Colonic mucosa (tissue), 4 donors: ENCODE measurements at regions not wholly inside any gene's neighbourhood (a gene's known extent, or its start where the extent isn't known, plus 50 kb on each side); places are given as distances from the start of the nearest gene placed in this dataset.

ENCODE experiments used
- DNase-seq: peaks from one replicate; pipeline ENCODE4 v3.0.0-alpha.2; 2020
- H3K27ac ChIP-seq: fragments of 200-600 bp; one replicate; pipeline ENCODE4 v1.8.0; 2021
- H3K27me3 ChIP-seq: fragments of 200-600 bp; one replicate; pipeline ENCODE4 v1.8.0; 2021
- H3K36me3 ChIP-seq: fragments of 200-600 bp; one replicate; pipeline ENCODE4 v1.8.0; 2021
- H3K4me1 ChIP-seq: fragments of 200-600 bp; one replicate; pipeline ENCODE4 v1.8.0; 2021; ENCODE audit warnings: mild to moderate bottlenecking
- H3K4me3 ChIP-seq: fragments of 200-600 bp; one replicate; pipeline ENCODE4 v1.8.0; 2021
- H3K9ac ChIP-seq, 2 donors: one replicate each; pipeline ENCODE4 v1.7.0; 2013; ENCODE audit warnings: control low read depth in 2 of 2, low read depth in 2 of 2, low read length in 2 of 2
- H3K9me3 ChIP-seq: fragments of 200-600 bp; one replicate; pipeline ENCODE4 v1.8.0; 2021
- CTCF ChIP-seq: fragments of 200-600 bp; IDR thresholded peaks from one replicate; pipeline ENCODE4 v1.8.0; 2022; ENCODE audit warnings: antibody characterized with exemption, mild to moderate bottlenecking
- intact Hi-C: fragments of 100-400 bp; cut with DNase I; formaldehyde crosslinking; loops from one replicate; pipeline ENCODE4 v1.14.1; 2022
- donor health status: healthy.
- donor health status: DM: no; HTN: no; CAD: no.
- donor health status: DM: no; HTN: no; CAD: no.

- no peak for DNase-seq
- H3K9me3 ChIP-seq = no peaks in the 10 kb centered on the region
- no peak overlapping the region for H3K27ac ChIP-seq
- no peak overlapping the region for H3K4me3 ChIP-seq
- no peak for TF ChIP-seq CTCF
- H3K9ac ChIP-seq = no peak overlapping the region
- H3K4me1 ChIP-seq = no peaks in the 10 kb centered on the region
- intact Hi-C loops = no loop called here
- no peaks in the 10 kb centered on the region for H3K36me3 ChIP-seq
- H3K27me3 ChIP-seq = no peaks in the 10 kb centered on the region
Measured at GRCh38 chr22:48934446-48934845, 893.2 kb downstream of the BRD1 start.

GRCh38 chr22:48931452-48931851 is 896.2 kb downstream of the BRD1 start:
- Histone ChIP-seq H3K27me3 (no peaks in the 10 kb centered on the region), H3K4me3 (no peak overlapping the region), H3K9me3 (no peaks in the 10 kb centered on the region), H3K36me3 (no peaks in the 10 kb centered on the region), H3K4me1 (no peaks in the 10 kb centered on the region), H3K27ac (no peak overlapping the region), H3K9ac (no peak overlapping the region)
- intact Hi-C loops = no loop called here
- DNase-seq = peak; percentile 4
- TF ChIP-seq CTCF = no peak

GRCh38 chr22:48929276-48929790 is 898.3 kb downstream of the BRD1 start:
- Histone ChIP-seq H3K27ac (no peak overlapping the region), H3K27me3 (no peaks in the 10 kb centered on the region), H3K4me1 (no peaks in the 10 kb centered on the region), H3K4me3 (no peak overlapping the region), H3K9ac (no peak overlapping the region), H3K36me3 (no peaks in the 10 kb centered on the region), H3K9me3 (no peaks in the 10 kb centered on the region)
- no peak for TF ChIP-seq CTCF
- intact Hi-C loops = no loop called here
- DNase-seq = peak; percentile 3

GRCh38 chr22:48927591-48927990 is 900.1 kb downstream of the BRD1 start:
- Histone ChIP-seq H3K9me3 (no peaks in the 10 kb centered on the region), H3K27me3 (no peaks in the 10 kb centered on the region), H3K4me3 (no peak overlapping the region), H3K9ac (no peak overlapping the region), H3K4me1 (no peaks in the 10 kb centered on the region), H3K36me3 (no peaks in the 10 kb centered on the region), H3K27ac (no peak overlapping the region)
- no peak for TF ChIP-seq CTCF
- intact Hi-C loops = no loop called here
- DNase-seq = no peak

GRCh38 chr22:48926643-48927042 is 901.0 kb downstream of the BRD1 start:
- Histone ChIP-seq H3K27ac (no peak overlapping the region), H3K4me3 (no peak overlapping the region), H3K9ac (no peak overlapping the region), H3K4me1 (no peaks in the 10 kb centered on the region), H3K36me3 (no peaks in the 10 kb centered on the region), H3K9me3 (no peaks in the 10 kb centered on the region), H3K27me3 (no peaks in the 10 kb centered on the region)
- TF ChIP-seq CTCF = no peak
- DNase-seq = no peak
- intact Hi-C loops = no loop called here

- Histone ChIP-seq H3K27ac (no peak overlapping the region), H3K4me1 (no peaks in the 10 kb centered on the region), H3K27me3 (no peaks in the 10 kb centered on the region), H3K9ac (no peak overlapping the region), H3K36me3 (no peaks in the 10 kb centered on the region), H3K9me3 (no peaks in the 10 kb centered on the region), H3K4me3 (no peak overlapping the region)
- DNase-seq = no peak
- TF ChIP-seq CTCF = no peak
- intact Hi-C loops = no loop called here
Measured at GRCh38 chr22:48926136-48926535, 901.5 kb downstream of the BRD1 start.
